ENCODE measurements at regions not wholly inside any gene's neighbourhood (a gene's known extent, or its start where the extent isn't known, plus 50 kb on each side); places are given as distances from the start of the nearest gene placed in this dataset.

DNA sequence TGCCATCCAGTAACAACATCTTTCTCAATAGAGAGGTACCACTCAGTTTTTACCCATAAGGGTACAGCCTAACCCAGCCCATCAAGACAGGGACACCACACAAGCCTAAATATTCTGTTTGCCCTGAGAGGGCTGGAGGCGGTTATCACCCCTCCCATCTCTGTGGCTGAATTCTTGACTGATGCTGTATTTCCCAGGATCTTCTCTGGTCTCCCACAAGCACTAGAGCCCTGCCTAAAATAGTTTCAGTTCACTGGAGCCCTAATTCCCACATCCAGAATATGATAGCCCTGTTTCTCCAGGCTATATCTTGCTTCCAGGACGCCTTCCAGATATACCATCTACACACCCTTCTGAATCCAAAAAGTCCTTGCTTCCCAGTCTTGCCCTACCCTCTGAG is 91.6 kb upstream of the NMU start:
- TF ChIP-seq ZNF350 (tag by site-specific recombination; IDR thresholded peaks at IDR 0.05), result no peak
- TF ChIP-seq ZNF560 (tag by site-specific recombination; IDR thresholded peaks at IDR 0.05; ENCODE audit: borderline replicate concordance), result no peak
- TF ChIP-seq ZNF677 (tag by site-specific recombination; IDR thresholded peaks at IDR 0.05), result no peak
- TF ChIP-seq ZSCAN16 (tag by site-specific recombination; IDR thresholded peaks at IDR 0.05), result no peak
- TF ChIP-seq, protein P1, sequence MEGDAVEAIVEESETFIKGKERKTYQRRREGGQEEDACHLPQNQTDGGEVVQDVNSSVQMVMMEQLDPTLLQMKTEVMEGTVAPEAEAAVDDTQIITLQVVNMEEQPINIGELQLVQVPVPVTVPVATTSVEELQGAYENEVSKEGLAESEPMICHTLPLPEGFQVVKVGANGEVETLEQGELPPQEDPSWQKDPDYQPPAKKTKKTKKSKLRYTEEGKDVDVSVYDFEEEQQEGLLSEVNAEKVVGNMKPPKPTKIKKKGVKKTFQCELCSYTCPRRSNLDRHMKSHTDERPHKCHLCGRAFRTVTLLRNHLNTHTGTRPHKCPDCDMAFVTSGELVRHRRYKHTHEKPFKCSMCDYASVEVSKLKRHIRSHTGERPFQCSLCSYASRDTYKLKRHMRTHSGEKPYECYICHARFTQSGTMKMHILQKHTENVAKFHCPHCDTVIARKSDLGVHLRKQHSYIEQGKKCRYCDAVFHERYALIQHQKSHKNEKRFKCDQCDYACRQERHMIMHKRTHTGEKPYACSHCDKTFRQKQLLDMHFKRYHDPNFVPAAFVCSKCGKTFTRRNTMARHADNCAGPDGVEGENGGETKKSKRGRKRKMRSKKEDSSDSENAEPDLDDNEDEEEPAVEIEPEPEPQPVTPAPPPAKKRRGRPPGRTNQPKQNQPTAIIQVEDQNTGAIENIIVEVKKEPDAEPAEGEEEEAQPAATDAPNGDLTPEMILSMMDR (tag by site-specific recombination; IDR thresholded peaks at IDR 0.05), result no peak
- TF ChIP-seq, protein P2, sequence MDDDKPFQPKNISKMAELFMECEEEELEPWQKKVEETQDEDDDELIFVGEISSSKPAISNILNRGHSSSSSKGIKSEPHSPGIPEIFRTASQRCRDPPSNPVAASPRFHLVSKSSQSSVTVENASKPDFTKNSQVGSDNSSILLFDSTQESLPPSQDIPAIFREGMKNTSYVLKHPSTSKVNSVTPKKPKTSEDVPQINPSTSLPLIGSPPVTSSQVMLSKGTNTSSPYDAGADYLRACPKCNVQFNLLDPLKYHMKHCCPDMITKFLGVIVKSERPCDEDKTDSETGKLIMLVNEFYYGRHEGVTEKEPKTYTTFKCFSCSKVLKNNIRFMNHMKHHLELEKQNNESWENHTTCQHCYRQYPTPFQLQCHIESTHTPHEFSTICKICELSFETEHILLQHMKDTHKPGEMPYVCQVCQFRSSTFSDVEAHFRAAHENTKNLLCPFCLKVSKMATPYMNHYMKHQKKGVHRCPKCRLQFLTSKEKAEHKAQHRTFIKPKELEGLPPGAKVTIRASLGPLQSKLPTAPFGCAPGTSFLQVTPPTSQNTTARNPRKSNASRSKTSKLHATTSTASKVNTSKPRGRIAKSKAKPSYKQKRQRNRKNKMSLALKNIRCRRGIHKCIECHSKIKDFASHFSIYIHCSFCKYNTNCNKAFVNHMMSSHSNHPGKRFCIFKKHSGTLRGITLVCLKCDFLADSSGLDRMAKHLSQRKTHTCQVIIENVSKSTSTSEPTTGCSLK (tag by site-specific recombination; IDR thresholded peaks at IDR 0.05), result no peak
- TF ChIP-seq ZNF169 (tag by site-specific recombination; IDR thresholded peaks at IDR 0.05), result no peak
- TF ChIP-seq, protein P3, sequence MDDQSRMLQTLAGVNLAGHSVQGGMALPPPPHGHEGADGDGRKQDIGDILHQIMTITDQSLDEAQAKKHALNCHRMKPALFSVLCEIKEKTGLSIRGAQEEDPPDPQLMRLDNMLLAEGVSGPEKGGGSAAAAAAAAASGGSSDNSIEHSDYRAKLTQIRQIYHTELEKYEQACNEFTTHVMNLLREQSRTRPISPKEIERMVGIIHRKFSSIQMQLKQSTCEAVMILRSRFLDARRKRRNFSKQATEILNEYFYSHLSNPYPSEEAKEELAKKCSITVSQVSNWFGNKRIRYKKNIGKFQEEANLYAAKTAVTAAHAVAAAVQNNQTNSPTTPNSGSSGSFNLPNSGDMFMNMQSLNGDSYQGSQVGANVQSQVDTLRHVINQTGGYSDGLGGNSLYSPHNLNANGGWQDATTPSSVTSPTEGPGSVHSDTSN (CRISPR knock-in tag; IDR thresholded peaks at IDR 0.05), result no peak
- TF ChIP-seq, protein P4, sequence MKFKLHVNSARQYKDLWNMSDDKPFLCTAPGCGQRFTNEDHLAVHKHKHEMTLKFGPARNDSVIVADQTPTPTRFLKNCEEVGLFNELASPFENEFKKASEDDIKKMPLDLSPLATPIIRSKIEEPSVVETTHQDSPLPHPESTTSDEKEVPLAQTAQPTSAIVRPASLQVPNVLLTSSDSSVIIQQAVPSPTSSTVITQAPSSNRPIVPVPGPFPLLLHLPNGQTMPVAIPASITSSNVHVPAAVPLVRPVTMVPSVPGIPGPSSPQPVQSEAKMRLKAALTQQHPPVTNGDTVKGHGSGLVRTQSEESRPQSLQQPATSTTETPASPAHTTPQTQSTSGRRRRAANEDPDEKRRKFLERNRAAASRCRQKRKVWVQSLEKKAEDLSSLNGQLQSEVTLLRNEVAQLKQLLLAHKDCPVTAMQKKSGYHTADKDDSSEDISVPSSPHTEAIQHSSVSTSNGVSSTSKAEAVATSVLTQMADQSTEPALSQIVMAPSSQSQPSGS (tag by site-specific recombination; IDR thresholded peaks at IDR 0.05; ENCODE audit: low read depth), result no peak
- TF ChIP-seq ZBTB17 (tag by site-specific recombination; IDR thresholded peaks at IDR 0.05), result no peak
- no peak for TF ChIP-seq ZNF10 (tag by site-specific recombination; IDR thresholded peaks at IDR 0.05)
- no peak for TF ChIP-seq ZNF768 (tag by site-specific recombination; IDR thresholded peaks at IDR 0.05)
